H1 (cell line): ENCODE measurements at regions not wholly inside any gene's neighbourhood (a gene's known extent, or its start where the extent isn't known, plus 50 kb on each side); places are given as distances from the start of the nearest gene placed in this dataset.

Experiments used
- POLR2AphosphoS5 ChIP-seq: IDR thresholded peaks from 2 replicates; pipeline ENCODE4 v1.6.1; 2011; ENCODE audit warnings: low read depth, low read length
- RNF2 ChIP-seq: fragments of 200-900, 300-1000 bp; sonication (generic); IDR thresholded peaks from 2 replicates; pipeline ENCODE4 v1.7.1; 2016; ENCODE audit warnings: borderline replicate concordance, low read depth, mild to moderate bottlenecking, antibody characterized with exemption, low read length; ENCODE audit not compliant: poor library complexity, severe bottlenecking; ENCODE audit errors: missing control alignments
- RXRA ChIP-seq: IDR thresholded peaks from 2 replicates; pipeline ENCODE4 v1.6.1; 2011; ENCODE audit warnings: low read depth, mild to moderate bottlenecking, low read length, moderate library complexity; ENCODE audit not compliant: insufficient read depth
- SIX5 ChIP-seq: IDR thresholded peaks from 2 replicates; pipeline ENCODE4 v1.6.1; 2011; ENCODE audit warnings: mild to moderate bottlenecking, low read depth, low read length
- TF ChIP-seq, protein P1 (sequence below), 3 experiments: IDR thresholded peaks; 1 replicate in 2 of 3; 2 replicates in 1 of 3; pipeline versions ENCODE4 v1.5.1 to v1.6.1; 2011; ENCODE audit warnings: low read length in 3 of 3, mild to moderate bottlenecking in 3 of 3, inconsistent platforms in 2 of 3, low read depth in 1 of 3, moderate library complexity in 1 of 3; ENCODE audit not compliant: insufficient read depth in 1 of 3; ENCODE audit errors: control extremely low read depth in 1 of 3

DNA sequence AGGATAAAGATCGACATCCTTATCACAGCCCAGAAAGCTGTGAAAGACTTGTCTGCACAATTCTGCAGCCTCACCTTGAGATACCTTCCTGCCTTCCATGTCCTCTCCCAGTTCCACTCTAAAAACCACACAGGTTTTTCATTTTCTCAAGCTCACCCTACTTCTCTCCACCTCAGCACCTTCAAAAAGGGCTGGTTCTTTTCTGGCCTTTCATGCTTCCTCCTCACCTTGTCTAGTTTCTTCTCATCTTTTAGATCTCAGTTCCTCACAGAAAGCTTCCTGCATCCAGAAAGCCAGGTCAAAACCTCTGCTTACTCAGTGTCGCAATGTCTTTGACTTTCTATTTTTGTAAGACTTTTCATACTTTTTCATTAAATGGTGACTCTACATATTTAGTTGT lies 140.2 kb upstream of the STT3B start:
- TF ChIP-seq POLR2AphosphoS5 (no peak), SIX5 (no peak), RNF2 (no peak), RXRA (no peak)
- TF ChIP-seq, protein P1, sequence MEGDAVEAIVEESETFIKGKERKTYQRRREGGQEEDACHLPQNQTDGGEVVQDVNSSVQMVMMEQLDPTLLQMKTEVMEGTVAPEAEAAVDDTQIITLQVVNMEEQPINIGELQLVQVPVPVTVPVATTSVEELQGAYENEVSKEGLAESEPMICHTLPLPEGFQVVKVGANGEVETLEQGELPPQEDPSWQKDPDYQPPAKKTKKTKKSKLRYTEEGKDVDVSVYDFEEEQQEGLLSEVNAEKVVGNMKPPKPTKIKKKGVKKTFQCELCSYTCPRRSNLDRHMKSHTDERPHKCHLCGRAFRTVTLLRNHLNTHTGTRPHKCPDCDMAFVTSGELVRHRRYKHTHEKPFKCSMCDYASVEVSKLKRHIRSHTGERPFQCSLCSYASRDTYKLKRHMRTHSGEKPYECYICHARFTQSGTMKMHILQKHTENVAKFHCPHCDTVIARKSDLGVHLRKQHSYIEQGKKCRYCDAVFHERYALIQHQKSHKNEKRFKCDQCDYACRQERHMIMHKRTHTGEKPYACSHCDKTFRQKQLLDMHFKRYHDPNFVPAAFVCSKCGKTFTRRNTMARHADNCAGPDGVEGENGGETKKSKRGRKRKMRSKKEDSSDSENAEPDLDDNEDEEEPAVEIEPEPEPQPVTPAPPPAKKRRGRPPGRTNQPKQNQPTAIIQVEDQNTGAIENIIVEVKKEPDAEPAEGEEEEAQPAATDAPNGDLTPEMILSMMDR (IDR thresholded peaks at IDR 0.05; ENCODE audit: control extremely low read depth in 1 of 3, insufficient read depth in 1 of 3, low read depth in 1 of 3, low read length in 3 of 3) = no peak
